ENCODE measurements at regions not wholly inside any gene's neighbourhood (a gene's known extent, or its start where the extent isn't known, plus 50 kb on each side); places are given as distances from the start of the nearest gene placed in this dataset.

- no peak for DNase-seq
These were observed 51.1 kb downstream of the HYCC1 start for GRCh38 chr7:22962775-22963350.

GRCh38 chr7:22958742-22959141 lies 55.2 kb downstream of the HYCC1 start:
- no peak for DNase-seq

- no peak for DNase-seq
These were observed 59.7 kb downstream of the HYCC1 start for GRCh38 chr7:22954251-22954650.

GRCh38 chr7:22952306-22953015 lies 61.5 kb downstream of the HYCC1 start:
- no peak for DNase-seq

- no peak for DNase-seq
These were observed 64.0 kb downstream of the HYCC1 start for GRCh38 chr7:22949944-22950343.

GRCh38 chr7:22949221-22949620 lies 64.7 kb downstream of the HYCC1 start:
- no peak for DNase-seq

GRCh38 chr7:22948770-22949169 lies 65.2 kb downstream of the HYCC1 start:
- DNase-seq: no peak

GRCh38 chr7:22945584-22945983 lies 68.3 kb downstream of the HYCC1 start:
- DNase-seq: no peak

GRCh38 chr7:22944510-22944909 lies 69.4 kb downstream of the HYCC1 start:
- DNase-seq: no peak

- no peak for DNase-seq
These were observed 69.9 kb downstream of the HYCC1 start for GRCh38 chr7:22944022-22944421.

- DNase-seq: no peak
These were observed 71.7 kb downstream of the HYCC1 start for GRCh38 chr7:22942191-22942590.

- DNase-seq: no peak
These were observed 74.1 kb downstream of the HYCC1 start for GRCh38 chr7:22939842-22940241.

- DNase-seq: no peak
These were observed 76.0 kb downstream of the HYCC1 start for GRCh38 chr7:22937946-22938345.

GRCh38 chr7:22936246-22936645 lies 77.7 kb downstream of the HYCC1 start:
- no peak for DNase-seq

GRCh38 chr7:22935269-22935668 lies 78.7 kb downstream of the HYCC1 start:
- DNase-seq: no peak

- no peak for DNase-seq
These were observed 79.4 kb downstream of the HYCC1 start for GRCh38 chr7:22934473-22935065.

GRCh38 chr7:22934023-22934422 lies 79.9 kb downstream of the HYCC1 start:
- DNase-seq: no peak

- DNase-seq: no peak
These were observed 81.0 kb downstream of the HYCC1 start for GRCh38 chr7:22932896-22933295.

- DNase-seq: no peak
These were observed 82.9 kb downstream of the HYCC1 start for GRCh38 chr7:22931011-22931410.

GRCh38 chr7:22922307-22922706 lies 91.6 kb downstream of the HYCC1 start:
- DNase-seq: no peak

GRCh38 chr7:22921386-22922086 lies 92.4 kb downstream of the HYCC1 start:
- DNase-seq: no peak

GRCh38 chr7:22920672-22921071 lies 93.3 kb downstream of the HYCC1 start:
- no peak for DNase-seq

Data from anterior cingulate cortex (tissue), 58 donors.